Aorta (tissue), 5 donors: ENCODE measurements at regions not wholly inside any gene's neighbourhood (a gene's known extent, or its start where the extent isn't known, plus 50 kb on each side); places are given as distances from the start of the nearest gene placed in this dataset.
"Not testable (repeated sequence)": the region's sequence is repeated elsewhere in the genome, so short reads cannot be mapped to it uniquely, and the experiment has no call there.

ENCODE experiments used
- ATAC-seq: fragments of 200-7000 bp; cut with Tn5 transposase; one replicate; pipeline ENCODE4 v1.9.1; 2022; ENCODE audit warnings: moderate library complexity; ENCODE audit not compliant: low FRiP score
- DNase-seq, 2 donors: peaks; one replicate each; pipeline ENCODE4 v3.0.0-alpha.2; 2020
- H3K27ac ChIP-seq, 2 donors: one replicate each; pipeline ENCODE4 v1.5.1; 2013; ENCODE audit warnings: low read length in 2 of 2, mild to moderate bottlenecking in 2 of 2, moderate library complexity in 2 of 2, control low read depth in 1 of 2, inconsistent platforms in 1 of 2, low read depth in 1 of 2
- H3K27me3 ChIP-seq, 2 donors: one replicate each; pipeline ENCODE4 v1.6.1; 2013; ENCODE audit warnings: control low read depth in 1 of 2, low read length in 1 of 2, mild to moderate bottlenecking in 1 of 2, moderate library complexity in 1 of 2; ENCODE audit not compliant: insufficient read depth in 2 of 2, control insufficient read depth in 1 of 2
- H3K36me3 ChIP-seq, 2 donors: one replicate each; pipeline ENCODE4 v1.6.1; 2013; ENCODE audit warnings: control low read depth in 1 of 2, low read length in 1 of 2, mild to moderate bottlenecking in 1 of 2; ENCODE audit not compliant: insufficient read depth in 2 of 2, control insufficient read depth in 1 of 2
- H3K4me1 ChIP-seq, 2 donors: one replicate each; pipeline ENCODE4 v1.6.1; 2013; ENCODE audit warnings: low read length in 2 of 2, control low read depth in 1 of 2, mild to moderate bottlenecking in 1 of 2, moderate library complexity in 1 of 2; ENCODE audit not compliant: insufficient read depth in 2 of 2, control insufficient read depth in 1 of 2
- H3K4me3 ChIP-seq, 2 donors: one replicate each; pipeline ENCODE4 v1.5.1; 2013; ENCODE audit warnings: low read length in 2 of 2, control low read depth in 1 of 2, mild to moderate bottlenecking in 1 of 2
- H3K9me3 ChIP-seq: one replicate; pipeline ENCODE4 v1.6.1; 2013; ENCODE audit warnings: mild to moderate bottlenecking, low read length; ENCODE audit not compliant: control insufficient read depth
- WGBS, 2 donors: extraction: QIAGEN DNeasy Blood & Tissue Kit; methylation state at CpG; one replicate each; pipeline ENCODE4 v1.1.7; 2013; 5-methylcytosine and 5-hydroxymethylcytosine counted together
- intact Hi-C, 2 donors: fragments of 100-400 bp; cut with DNase I; formaldehyde crosslinking; loops; one replicate each; pipeline versions ENCODE4 v1.14.2 to v1.15.0; 2022
- donor health status: healthy with polysubstance abuse.
- donor health status: Bipolar disorder and iron deficiency.
- donor health status: DM: no; HTN: no; CAD: no.
- donor health status: DM: no; HTN: no; CAD: no.
- donor health status: DM: yes; HTN: yes; CAD: no.

DNA sequence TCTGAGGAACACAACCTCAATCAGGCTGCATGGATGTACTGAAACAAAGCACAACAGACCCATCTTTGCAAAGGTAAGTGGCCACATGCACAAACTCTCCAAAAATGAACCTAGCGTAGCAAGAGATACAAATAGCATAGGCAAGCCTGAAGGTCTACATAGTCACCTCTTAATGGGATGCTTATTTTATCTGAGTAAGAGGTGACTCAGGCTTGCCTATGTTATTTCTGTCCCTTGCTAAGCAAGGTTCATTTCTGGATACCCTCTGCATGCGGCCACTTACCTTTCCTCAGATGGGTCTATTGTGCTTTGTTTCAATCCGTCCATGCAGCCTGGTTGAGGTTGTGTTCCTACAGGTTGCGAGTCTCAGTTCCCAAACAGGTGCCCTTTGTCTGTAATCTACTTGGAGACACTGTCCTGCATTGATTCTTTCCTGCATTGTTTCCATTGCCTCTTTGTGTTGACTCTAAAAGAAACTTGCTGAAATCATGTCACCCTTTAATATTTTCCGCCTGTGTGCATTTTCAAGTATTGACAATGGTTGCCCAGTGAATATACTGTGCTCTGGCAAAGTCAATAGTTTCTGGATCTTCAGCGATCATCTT, 291.8 kb upstream of the LYZL1 start:
- 97% methylated on average over 6 of the region's 6 CpGs for WGBS, 2 donors
- ATAC-seq: no peak

DNA sequence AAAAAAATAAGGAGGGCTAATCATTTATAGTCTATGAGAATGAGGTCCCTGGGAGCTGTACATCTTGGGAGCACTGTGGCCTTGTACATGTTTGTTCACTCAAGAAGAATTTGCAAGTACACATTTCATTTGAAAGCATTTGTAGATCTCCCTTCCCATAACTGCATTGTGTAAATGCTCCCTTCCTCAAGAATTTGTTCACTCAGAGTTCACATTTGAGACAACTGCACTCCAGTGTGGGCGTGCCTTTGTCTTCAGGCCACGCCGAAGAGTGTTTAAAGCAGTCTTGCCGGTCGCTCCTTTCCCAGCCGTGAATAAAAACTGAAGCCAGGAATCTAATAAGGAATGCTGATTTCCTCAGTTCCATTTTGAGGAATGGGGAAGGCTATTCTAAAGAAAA, 291.1 kb upstream of the LYZL1 start:
- no peak overlapping the region for H3K4me3 ChIP-seq
- no peak for ATAC-seq
- H3K9me3 ChIP-seq: no peaks in the 10 kb centered on the region
- H3K4me1 ChIP-seq: no peaks in the 10 kb centered on the region
- 43 to 54% methylated on average over 5 to 6 of the region's 6 CpGs for WGBS, 2 donors
- DNase-seq: no peak
- H3K27me3 ChIP-seq: no peaks in the 10 kb centered on the region
- intact Hi-C loops: loop anchor here in 1 of 2 donors (10.0 kb wide), 1 partner anchor 193 kb away; no protein-coding TSS in a partner anchor
- no peaks in the 10 kb centered on the region for H3K36me3 ChIP-seq
- H3K27ac ChIP-seq: no peak overlapping the region

More for the DNA sequence above, 291.8 kb upstream of the LYZL1 start:
- H3K36me3 ChIP-seq: no peaks in the 10 kb centered on the region
- H3K27ac ChIP-seq: no peak overlapping the region
- no peaks in the 10 kb centered on the region for H3K4me1 ChIP-seq
- DNase-seq: no peak
- H3K9me3 ChIP-seq: no peaks in the 10 kb centered on the region
- H3K4me3 ChIP-seq: no peak overlapping the region
- no peaks in the 10 kb centered on the region for H3K27me3 ChIP-seq
- intact Hi-C loops: loop anchor here in 1 of 2 donors (10.0 kb wide), 1 partner anchor 192 kb away; no protein-coding TSS in a partner anchor

DNA sequence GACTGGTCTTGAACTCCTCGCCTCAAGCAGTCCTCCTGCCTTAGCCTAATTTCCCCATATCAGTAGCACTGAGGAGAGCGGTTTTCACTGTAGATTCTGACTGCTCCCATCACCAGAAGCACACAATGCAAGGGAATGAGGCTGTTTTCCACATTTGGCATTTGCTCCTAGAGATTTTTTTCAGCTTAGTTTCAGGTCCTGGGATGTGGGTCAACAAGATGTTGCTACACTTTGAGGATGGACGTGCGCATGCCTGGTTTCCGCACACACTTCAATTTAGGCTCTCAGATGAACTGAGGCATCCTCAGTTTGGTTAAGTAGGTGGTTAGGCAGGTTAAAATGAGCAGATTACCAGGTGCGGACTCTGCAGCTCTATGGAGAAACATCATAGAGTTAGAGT, 287.1 kb upstream of the LYZL1 start:
- intact Hi-C loops: no loop called here
- Histone ChIP-seq H3K27ac (no peak overlapping the region), H3K36me3 (no peaks in the 10 kb centered on the region), H3K27me3 (no peaks in the 10 kb centered on the region), H3K4me1 (no peaks in the 10 kb centered on the region), H3K4me3 (no peak overlapping the region), H3K9me3 (no peaks in the 10 kb centered on the region)
- 96% methylated on average over 6 of the region's 6 CpGs for WGBS, 2 donors
- ATAC-seq (no peak), DNase-seq (no peak)

DNA sequence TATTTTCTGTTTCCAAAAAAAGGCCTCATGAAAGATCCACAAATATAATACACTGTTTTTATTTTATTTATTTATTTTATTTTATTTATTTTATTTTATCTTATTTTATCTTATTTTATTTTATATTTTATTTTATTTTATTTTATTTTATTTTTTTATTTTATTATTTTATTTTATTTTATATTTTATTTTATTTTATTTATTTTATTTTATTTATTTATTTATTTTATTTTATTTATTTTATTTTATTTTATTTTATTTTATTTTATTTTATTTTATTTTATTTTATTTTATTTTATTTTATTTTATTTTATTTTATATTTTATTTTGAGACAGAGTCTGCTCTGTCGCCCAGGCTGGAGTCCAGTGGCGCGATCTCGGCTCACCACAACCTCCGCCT, 285.9 kb upstream of the LYZL1 start:
- H3K9me3 ChIP-seq, H3K27ac ChIP-seq, H3K36me3 ChIP-seq, intact Hi-C loops, H3K27me3 ChIP-seq, H3K4me1 ChIP-seq, H3K4me3 ChIP-seq, ATAC-seq, DNase-seq: not testable (repeated sequence)
- 98 to 100% methylated on average over 5 of the region's 5 CpGs for WGBS, 2 donors

DNA sequence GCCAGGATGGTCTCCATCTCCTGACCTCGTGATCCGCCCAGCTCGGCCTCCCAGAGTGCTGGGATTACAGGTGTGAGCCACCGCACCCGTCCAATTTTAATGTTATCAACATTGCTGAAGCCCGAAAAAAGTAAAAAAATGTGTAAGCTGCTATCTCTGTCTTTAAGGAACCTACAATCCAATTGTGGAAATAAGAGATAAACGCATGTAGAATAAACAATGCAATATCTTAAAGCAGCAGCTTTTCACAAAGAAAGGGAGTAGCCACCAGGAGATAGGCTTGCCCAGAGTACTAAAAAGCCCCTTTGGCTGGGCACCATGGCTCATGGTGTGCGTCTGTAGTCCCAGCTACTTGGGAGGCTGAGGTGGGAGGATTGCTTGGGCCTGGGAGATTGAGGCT, 282.9 kb upstream of the LYZL1 start:
- Histone ChIP-seq H3K9me3 (peaks cover 1% of the 10 kb centered on the region), H3K36me3 (no peaks in the 10 kb centered on the region), H3K4me1 (no peaks in the 10 kb centered on the region), H3K4me3 (no peak overlapping the region), H3K27ac (no peak overlapping the region), H3K27me3 (no peaks in the 10 kb centered on the region)
- intact Hi-C loops: no loop called here
- ATAC-seq: no peak
- no peak for DNase-seq
- WGBS, 2 donors: 82% methylated on average over 8 of the region's 8 CpGs

DNA sequence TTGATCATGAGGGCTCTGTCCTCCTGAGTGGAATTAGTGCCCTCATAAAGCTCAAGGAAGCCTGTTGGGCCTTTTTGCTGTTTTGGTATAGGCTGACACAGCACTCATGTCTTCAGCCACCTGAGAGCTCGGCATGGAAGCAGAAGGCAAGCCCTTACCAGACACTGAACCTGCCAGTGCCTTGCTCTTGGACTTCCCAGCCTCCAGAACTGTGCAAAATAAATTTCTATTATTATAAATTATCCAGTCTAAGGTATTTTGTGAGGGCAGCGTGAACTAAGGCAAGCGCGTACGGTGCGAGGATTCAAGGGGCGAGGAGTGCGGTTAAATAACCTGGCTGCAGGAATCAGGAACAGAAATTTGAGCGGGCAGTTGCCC, 281.5 kb upstream of the LYZL1 start:
- 96 to 97% methylated on average over 9 of the region's 9 CpGs for WGBS, 2 donors
- Histone ChIP-seq H3K27me3 (no peaks in the 10 kb centered on the region), H3K27ac (no peak overlapping the region), H3K4me1 (no peaks in the 10 kb centered on the region), H3K9me3 (peaks cover 1% of the 10 kb centered on the region), H3K36me3 (no peaks in the 10 kb centered on the region), H3K4me3 (no peak overlapping the region)
- ATAC-seq (no peak), DNase-seq (no peak)
- intact Hi-C loops: no loop called here

DNA sequence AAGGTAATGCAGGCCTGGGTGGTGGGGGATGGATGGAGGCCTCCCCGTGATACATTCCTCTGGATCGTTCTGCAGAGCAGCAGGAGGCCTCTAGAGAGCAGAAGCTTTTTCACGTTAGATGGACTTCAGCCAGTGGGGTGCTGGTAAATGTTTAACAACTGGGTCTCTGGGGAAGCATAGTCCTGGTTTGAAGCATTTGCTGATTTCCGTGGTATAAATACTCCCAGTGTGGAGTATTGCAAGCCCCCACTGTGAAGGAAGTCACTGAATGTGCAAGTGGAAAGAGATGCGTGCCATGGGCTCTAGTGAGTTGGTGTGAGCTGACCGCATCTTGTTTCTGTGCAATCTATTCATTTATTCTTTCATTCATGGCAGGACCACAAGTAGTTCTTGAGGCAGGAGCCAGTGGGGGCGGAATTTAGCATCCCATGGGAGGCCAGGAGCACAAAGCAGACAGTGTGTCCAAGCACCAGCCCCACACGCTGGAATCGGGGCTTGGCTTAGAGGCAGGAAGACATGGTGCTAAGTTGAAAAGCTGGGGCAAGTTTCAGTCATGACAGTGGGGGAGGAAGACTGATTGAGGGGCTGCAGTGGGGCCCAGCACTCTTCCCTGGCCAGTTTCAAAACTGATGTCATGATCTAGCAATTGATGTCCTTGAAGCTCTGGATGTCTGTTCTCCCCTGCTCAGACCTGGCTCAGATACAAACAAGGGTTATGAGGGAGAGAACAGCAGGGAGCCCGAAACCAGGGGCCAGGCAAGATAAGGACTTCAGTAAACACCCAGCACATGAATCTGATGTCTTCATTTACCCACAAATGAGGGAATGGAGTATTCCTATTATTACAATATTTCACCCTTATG, 280.9 kb upstream of the LYZL1 start:
- DNase-seq: no peak
- intact Hi-C loops: no loop called here
- H3K36me3 ChIP-seq: no peaks in the 10 kb centered on the region
- no peak for ATAC-seq
- H3K4me3 ChIP-seq: no peak overlapping the region
- H3K27me3 ChIP-seq: no peaks in the 10 kb centered on the region
- 65 to 69% methylated on average over 10 of the region's 10 CpGs for WGBS, 2 donors
- H3K9me3 ChIP-seq: peaks cover 1% of the 10 kb centered on the region
- no peak overlapping the region for H3K27ac ChIP-seq
- H3K4me1 ChIP-seq: no peaks in the 10 kb centered on the region

DNA sequence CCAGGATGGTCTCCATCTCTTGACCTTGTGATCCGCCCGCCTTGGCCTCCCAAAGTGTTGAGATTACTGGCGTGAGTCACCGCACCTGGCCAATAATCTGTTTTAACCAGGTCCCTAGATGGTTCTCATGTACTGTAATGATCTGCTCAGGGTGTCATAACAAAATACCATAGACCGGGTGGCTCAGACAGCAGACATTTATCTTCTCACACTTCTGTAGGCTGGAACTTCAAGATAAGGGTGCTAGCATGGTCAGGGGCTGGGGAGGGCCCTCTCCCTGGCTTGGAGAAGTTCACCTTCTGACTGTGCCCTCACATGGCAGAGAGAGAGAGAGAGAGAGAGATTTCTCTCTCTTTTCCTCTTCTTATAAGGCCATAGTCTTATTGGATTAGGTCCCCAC, 279.4 kb upstream of the LYZL1 start:
- H3K4me3 ChIP-seq: no peak overlapping the region
- ATAC-seq (no peak), DNase-seq (no peak)
- H3K4me1 ChIP-seq: no peaks in the 10 kb centered on the region
- no peak overlapping the region for H3K27ac ChIP-seq
- peaks cover 1% of the 10 kb centered on the region for H3K9me3 ChIP-seq
- H3K27me3 ChIP-seq: no peaks in the 10 kb centered on the region
- no peaks in the 10 kb centered on the region for H3K36me3 ChIP-seq
- WGBS, 2 donors: 85 to 94% methylated on average over 5 of the region's 5 CpGs
- intact Hi-C loops: no loop called here

DNA sequence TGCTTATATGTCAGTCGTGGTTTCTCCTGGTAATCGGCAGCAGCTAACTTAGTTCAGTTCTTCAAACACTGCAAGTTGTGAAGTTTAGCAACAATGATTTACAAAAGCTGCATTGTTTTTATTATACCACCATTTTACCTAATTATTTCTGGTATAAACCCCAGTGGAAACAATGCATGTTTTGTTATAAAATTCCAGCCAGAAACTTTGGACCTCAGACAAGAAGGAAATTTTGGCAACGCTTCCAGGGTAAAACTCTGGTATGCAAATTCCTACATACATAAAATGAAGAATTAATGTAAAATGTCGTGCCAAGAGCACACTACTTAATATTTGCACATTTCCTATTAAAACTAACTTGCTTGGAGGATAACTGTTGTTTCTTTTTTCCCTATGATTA, 277.4 kb upstream of the LYZL1 start:
- Histone ChIP-seq H3K9me3 (peaks cover 1% of the 10 kb centered on the region), H3K36me3 (no peaks in the 10 kb centered on the region), H3K27ac (no peak overlapping the region), H3K4me1 (peaks cover 0 to 2% of the 10 kb centered on the region in 2 donors), H3K27me3 (no peaks in the 10 kb centered on the region), H3K4me3 (no peak overlapping the region)
- no peak for ATAC-seq
- no peak for DNase-seq
- WGBS, 2 donors: 12 to 19% methylated on average over 4 of the region's 4 CpGs
- intact Hi-C loops: no loop called here
